CD4-positive, alpha-beta T cell treated with Interleukin-2 at 100 ng/mL for 4 hours (primary cell): ENCODE measurements at regions not wholly inside any gene's neighbourhood (a gene's known extent, or its start where the extent isn't known, plus 50 kb on each side); places are given as distances from the start of the nearest gene placed in this dataset.
"Not testable (repeated sequence)": the region's sequence is repeated elsewhere in the genome, so short reads cannot be mapped to it uniquely, and the experiment has no call there.

ENCODE experiments used
- DNase-seq: peaks from one replicate; pipeline ENCODE4 v3.0.0-alpha.2; 2020; ENCODE audit warnings: low spot score

DNA sequence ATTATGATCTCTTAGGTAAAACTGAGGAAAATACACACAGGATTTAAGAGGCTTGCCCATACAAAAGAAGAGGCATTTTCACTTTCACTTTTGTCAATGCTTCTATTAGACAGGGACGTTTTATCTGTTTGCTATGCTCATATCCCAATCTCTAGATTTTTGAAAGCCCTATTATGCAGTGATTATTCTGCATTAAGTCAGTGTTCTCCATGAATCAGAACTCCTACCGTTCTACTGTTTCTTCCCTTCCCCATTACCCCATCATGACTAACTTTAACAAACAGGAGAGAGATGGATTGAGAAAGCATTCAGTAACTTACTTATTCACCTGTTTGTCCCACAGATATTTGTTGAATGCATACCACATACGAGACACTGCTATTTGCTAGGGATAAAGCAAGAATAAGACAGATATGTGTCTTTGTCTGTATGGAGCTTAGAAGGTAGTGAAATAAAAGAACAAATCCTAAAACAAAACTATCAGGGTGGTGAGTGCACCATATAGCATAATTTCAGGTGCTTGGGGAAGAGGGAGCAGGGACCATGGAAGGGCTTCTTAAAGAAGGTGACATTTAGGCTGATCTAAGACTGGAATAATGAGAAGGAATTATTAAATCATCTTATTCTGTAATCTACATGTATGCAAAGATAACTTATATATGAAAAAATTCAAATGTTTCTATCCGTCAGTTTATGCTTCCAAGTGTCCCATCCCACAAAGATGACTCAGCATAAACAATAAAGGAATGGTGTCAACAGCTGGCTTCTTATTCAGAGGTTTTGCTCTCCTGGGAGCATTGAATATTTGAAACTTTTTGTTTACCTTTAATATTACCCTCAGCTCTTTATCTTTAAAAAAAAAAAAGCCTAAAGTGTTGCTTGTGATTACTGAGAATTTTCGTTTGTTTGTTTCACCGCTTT, 328.1 kb downstream of the HINT1 start:
- DNase-seq, result peak; percentile 3

DNA sequence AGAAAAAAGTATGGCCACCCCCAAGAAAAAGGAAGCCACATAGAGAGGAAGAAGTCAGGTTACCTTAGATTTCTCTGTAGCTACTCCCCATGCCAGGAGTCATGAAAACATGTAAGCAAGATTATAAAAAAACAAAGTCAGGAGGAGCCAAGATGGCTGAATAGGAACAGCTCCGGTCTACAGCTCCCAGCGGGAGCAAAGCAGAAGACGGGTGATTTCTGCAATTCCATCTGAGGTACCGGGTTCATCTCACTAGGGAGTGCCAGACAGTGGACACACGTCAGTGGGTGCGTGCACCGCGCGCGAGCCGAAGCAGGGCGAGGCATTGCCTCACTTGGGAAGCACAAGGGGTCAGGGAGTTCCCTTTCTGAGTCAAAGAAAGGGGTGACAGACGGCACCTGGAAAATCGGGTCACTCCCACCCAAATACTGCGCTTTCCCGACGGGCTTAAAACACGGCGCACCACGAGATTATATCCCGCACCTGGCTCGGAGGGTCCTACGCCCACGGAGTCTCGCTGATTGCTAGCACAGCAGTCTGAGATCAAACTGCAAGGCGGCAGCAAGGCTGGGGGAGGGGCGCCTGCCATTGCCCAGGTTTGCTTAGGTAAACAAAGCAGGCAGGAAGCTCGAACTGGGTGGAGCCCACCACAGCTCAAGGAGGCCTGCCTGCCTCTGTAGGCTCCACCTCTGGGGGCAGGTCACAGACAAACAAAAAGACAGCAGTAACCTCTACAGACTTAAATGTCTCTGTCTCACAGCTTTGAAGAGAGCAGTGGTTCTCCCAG, 347.3 kb downstream of the HINT1 start:
- DNase-seq, result not testable (repeated sequence)

DNA sequence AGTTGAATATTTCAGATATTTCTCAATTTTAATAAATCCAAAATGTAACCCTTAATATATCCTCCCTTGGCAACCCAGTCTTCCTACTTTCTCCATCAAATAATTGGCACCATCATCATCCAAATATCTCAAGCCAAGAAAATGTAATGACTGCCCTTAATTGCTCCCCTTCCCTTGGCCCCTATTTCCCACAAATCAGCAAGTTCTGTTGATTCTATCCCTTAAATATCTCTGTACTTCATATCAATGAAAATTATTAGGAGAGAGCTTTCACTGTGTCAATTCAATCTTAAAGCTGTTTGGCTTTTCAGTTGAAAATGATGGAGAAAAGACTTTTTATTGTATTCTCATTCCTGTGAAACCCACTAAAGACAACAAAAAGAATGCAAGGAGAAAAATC, 349.8 kb downstream of the HINT1 start:
- DNase-seq, result no peak

DNA sequence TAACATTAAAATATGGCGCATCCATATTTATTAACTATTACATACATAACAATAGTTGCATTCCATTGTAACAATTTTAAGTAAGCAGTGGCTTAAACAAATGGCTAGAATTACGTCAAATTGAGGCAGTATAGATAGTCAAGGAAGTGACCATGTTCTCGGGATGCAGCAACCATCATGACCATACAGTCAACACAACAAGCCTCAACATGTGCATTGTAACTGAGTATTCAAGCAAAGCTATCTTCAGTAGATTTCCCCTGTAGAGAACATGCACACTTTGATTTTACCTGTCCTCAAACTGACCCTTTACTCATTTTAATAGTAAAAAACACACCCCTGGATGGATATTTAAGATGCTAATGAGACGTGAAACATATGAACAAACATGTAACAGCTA, 356.4 kb downstream of the HINT1 start:
- no peak for DNase-seq

DNA sequence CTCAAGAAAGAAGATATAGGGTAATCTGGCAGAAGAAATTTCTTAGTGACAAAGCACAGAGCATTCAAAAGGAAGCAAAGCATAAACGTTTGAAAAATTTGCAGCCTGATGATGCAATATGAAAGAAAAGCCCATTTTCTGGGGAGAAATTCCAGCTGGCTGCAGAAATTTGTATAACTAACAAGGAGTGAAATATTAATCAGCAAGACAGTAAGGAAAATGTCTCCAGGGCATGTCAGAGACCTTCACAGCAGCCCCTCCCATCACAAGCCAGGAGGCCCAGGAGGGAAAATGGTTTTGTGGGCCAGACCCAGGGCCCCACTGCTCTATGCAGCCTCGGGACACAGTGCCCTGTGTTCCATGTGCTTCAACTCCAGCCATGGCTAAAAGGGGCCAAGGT, 359.4 kb downstream of the HINT1 start:
- no peak for DNase-seq

DNA sequence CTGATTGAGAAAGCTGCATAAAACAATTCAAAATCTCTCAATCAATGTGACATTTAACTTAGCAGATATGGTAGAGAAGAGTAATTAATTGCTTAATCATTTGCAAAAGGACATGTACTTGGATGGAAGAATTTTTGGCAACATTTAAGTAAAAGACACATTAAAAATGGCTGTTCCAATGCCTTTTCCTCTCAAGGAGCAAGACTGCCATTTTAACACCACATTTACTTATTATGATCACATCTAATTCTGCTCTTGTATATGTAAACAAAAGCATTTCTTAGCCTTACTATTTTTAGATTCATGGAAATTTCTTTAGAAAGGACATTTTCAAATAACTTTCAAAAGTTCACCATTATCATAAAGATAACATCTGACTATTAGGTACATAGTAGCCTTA, 360.0 kb downstream of the HINT1 start:
- no peak for DNase-seq

DNA sequence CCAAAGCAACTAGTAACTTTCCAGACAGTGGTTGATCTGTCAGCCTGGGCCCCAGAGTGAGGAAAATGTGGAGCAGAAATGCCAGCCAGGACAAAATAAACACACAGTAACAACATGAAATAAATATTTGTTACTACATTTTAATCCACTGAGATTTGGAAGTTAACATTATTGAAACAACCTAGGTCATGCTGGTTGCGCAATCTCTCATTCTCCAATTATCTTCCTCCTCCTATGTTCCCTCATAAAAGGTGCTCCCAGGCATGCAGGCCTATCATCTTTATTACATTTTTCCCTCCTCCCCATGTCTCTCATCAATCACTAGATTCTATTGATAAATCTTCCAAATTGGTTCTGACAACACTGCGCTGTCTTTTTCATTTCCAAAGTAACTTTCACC, 363.1 kb downstream of the HINT1 start:
- DNase-seq, result no peak

DNA sequence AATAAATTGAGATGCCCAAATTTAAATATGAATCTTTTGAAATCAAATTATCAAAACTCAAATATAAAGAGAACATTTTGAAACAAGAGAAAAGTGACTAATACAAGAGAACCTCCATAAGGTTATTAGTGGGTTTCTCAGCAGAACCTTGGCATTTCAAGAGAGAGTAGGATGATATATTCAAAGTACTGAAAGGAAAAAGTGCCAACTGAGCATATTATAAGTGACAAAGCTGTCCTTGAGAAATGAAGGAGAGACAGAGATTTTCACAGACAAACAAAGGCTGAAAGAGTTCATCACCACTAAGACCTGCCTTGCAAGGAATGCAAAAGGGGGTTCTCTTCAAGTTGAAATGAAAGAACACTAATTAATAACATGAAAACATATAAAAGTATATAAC, 366.0 kb downstream of the HINT1 start:
- DNase-seq, result no peak

DNA sequence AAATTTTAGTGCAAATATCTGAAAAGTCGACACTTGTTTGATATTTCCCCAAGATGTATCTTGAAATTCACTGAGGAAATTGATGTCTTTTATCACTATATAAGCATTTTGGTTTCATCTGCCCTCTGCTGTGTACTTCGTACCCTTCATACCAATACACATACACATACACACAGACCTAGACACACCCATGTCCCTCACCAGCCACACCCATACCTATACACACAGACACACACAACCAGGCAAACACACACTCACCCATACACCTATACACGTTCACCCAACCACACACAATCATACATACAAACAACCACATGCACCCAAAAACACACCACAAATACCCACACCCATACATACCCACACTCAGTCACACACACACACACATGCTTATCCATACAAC, 367.8 kb downstream of the HINT1 start:
- DNase-seq, result no peak

DNA sequence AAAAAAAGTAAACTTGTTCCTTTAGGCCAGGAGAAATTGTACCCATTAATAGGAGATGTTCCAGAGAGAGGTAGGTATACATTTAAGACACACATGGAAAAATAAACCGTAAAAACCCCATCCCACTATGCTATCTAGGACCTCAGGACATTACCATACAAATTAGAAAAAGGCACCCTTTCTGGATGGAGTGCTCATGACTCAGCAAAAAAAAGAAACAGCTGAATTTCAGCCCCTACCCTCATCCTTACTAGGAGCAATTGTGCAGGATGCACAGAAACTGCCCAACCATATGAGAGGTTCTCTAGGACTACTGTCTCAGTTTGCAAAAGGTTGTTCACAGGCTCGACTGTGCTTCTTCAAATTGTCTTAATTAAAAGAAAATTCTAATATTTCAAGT, 368.2 kb downstream of the HINT1 start:
- DNase-seq, result no peak

DNA sequence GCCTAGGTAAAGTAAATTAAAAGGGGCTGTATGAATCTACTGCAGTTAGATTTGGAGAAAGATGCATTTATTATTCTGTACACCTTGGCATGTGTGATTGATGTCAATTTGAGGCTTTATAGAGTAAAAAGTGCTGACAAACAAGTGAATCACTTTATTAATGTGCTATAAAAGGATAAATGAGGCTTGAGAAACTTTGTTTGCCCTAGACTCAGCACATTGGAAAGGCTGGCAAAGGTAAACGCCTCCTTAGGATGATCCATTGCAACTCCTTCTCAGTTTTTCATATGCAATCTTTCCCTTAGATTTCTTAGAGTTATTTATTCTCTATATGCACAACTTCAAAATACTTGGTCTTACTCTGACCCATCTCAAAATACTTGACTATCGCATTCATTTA, 369.0 kb downstream of the HINT1 start:
- DNase-seq, result no peak

DNA sequence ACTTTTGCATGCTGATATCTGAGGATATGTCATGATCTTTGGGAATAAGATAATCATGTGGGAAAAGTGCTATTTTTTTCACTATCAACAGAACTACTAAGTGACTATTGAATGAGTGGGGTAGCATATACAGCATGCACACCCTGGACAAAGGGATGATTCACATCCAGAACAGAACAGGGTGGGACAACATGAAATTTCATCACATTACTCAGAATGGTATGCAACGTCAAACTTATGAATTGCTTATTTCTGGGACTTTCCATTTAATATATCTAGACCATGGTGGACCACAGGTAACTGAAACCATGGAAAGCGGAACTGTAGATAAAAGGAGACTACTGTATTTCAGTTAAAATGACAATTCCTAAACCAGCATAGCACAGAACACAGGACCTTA, 370.0 kb downstream of the HINT1 start:
- DNase-seq, result no peak

DNA sequence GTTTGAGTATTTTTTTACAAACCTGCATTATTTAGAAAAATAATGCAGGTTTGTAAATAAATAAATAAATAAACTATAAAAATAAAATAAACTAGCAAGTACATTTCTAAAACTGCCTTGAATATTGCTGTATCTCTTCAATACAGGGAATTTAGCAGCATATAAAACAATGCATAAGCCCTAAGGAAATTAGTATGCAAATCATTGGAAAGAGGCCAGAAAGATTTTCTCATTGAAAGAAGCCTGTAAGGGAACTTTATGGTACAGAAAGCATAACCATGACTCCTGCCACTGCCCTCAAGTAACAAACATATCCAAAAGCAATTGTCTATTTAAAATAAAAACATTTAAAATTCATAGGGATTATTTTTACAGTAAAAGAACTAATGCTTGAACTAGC, 387.3 kb downstream of the HINT1 start:
- no peak for DNase-seq

DNA sequence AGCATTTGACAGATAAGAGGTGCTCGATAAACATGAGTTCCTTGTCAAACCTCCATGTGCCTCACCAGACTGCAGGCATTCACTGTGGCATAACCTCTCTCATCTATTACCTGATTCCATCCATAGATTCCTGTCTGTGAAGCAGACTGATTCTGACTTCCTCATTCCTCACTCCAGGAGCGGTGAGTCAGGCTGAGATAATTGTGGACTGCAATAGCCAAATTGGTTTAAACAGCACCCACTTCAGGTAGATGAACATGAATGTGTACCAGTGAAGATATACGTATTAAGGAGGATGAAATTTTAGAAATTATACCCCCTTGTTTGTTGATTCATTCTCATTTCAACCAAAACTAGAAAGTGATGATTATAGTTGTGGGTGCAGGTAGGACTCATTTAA, 391.2 kb downstream of the HINT1 start:
- DNase-seq, result no peak

DNA sequence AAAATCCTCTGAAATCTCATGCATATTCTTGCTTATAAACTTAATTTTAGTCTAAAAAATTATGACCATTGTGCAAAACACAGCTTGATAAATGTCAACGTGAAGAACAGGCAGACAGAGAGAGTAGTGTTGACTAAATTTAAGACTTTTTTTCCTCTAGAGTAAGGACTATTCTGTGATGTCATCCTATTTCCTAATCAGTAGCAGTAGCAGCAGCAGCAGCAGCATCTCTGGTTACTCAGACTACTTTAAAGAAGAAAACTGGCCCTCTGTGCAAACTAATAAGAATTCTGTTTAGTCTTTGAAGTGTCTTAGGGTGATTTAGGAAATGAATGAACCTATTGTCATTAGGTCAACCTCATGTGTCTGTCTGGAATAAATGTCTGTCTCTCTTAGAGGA, 403.0 kb downstream of the HINT1 start:
- DNase-seq, result no peak

DNA sequence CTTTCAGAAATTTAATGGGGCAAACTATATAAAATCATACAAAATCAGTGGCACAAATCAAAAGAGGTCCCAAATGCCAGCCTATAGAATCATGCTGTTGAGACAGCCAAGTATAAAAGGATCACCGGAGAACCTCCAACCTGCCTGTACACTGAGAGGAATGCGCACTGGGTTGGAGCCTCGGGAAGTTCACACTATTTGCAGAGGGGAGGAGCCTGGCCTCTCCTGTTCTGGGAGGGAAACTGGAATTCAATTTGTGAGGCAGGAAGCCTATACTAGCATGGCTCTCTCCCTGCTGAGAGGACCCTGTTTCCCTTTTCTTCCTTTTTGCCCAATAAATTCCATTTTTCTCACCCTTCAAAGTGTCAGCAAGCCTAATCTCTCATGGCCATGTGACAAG, 406.0 kb downstream of the HINT1 start:
- no peak for DNase-seq

DNA sequence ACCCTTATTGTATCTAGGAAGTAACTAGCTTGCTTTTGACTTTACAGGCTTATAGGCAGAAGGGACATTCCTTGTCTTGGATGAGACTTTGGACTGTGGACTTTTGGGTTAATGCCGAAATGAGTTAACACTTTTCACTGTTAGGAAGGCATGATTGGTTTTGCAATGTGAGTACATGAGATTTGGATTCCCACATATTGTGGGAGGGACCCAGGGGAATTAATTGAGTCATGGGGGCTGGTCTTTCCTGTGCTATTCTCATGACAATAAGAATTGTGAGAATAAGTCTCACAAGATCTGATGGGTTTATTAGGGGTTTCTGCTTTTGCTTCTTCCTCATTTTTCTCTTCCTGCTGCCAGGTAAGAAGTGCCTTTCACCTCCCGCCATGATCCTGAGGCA, 417.5 kb downstream of the HINT1 start:
- DNase-seq, result no peak

DNA sequence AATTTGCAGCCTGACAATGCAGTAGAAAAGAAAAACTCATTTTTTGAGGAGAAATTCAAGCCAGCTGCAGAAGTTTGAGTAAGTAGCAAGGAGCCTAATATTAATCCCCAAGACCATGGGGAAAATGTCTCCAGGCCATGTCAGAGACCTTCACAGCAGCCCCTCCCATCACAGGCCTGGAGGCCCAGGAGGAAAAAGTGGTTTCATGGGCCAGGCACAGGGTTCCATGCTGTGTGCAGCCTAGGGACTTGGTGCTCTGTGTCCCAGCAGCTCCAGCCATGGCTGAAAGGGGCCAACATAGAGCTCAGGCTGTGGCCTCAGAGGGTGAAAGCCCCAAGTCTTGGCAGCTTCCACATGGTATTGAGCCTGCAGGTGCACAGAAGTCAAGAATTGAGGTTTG, 418.4 kb downstream of the HINT1 start:
- not testable (repeated sequence) for DNase-seq

DNA sequence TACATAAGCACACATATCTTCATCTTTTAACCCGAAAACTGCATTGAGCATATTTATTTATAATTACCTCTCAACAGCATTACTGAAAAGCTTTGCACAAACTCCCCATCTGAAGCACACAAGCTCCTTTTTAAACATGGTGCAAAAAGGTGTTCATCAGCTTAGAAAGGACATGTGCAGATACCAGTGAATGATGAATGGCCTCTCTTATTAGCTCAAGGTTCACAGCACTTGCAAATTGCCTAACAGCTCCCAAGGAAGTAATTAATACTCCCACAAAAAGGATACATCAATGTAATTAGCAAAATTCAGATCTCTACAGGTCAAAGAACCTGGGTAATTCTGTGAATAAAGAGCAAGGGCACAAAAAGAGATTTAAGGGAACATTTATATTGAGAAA, 422.0 kb downstream of the HINT1 start:
- no peak for DNase-seq

DNA sequence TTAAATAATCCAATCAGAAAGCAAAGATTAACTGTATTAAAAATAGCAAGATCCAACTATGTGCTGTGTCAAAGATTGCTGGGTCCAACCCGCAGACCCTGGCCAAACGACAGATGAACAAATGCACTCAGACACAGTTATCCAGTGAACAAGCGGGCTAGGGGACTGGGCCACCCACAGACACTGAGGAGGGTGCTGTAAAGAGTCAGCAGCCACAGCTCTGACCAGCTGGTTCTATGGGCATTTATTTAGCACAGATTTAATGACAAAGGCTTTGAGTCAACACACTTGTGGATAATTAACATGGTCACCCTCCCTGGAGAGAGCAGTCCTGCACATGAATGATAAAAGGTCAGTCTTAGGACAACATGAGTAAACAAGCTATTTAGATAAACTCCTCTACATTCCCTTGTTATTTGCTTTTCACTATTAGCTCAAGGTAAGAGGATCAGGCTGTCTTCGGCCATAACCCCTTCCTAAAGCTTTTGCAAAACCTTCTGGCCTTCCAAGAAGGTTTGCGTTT, 424.9 kb downstream of the HINT1 start:
- DNase-seq, result no peak

DNA sequence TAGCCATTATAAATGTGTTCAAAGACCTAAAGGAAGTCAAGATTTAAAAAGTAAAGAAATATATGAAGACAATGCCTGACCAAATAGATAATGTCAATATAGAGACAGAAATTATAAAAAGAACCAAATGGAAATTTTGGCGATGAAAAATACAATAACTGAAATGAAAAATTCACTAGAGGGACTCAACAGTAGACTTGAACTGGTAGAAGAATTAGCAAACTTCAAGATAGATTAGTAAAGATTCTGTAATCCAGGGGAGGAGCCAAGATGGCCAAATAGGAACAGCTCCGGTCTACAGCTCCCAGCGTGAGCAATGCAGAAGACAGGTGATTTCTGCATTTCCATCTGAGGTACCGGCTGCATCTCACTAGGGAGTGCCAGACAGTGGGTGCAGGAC, 433.2 kb downstream of the HINT1 start:
- DNase-seq, result no peak

DNA sequence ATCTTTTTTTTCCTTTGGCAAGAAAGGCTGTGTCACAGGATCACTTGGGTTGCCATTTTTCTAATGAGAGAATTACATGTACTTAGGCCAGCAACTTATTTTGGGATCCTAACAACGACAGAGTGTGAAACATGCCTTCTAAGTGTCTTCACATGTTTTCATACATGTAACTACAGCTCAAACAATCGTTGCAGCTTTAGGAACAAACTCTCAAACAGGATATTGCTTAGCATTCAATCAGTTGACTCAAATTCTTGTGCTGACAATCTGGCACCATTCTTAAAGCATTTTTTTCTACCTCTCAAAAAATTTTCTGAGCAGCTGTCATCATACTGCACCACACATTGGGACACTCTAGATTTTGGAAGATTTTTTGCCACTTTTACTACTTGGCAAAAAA, 435.5 kb downstream of the HINT1 start:
- DNase-seq, result no peak

DNA sequence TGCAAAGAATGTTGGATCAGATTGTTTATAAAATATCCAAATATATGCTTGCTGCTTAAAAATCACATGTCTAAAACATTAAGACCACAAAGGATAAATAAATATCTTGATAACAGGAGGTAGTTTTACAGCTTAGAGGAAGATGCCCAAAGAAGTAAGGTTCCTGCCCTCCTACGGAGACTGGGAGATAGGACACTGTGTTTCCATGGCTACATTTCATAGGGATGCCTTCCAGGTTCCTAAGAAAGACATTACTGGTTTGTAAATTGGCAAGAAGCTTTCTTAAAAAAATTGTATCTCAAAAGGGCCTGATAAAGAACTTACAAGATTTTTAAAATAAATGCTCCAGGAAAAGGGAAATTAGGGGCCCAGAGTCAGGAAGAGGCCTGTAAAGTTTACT, 437.2 kb downstream of the HINT1 start:
- no peak for DNase-seq
